GM21825 (cell line): ENCODE measurements at regions not wholly inside any gene's neighbourhood (a gene's known extent, or its start where the extent isn't known, plus 50 kb on each side); places are given as distances from the start of the nearest gene placed in this dataset.
"Not testable (repeated sequence)": the region's sequence is repeated elsewhere in the genome, so short reads cannot be mapped to it uniquely, and the experiment has no call there.

Experiments used
- ATAC-seq: cut with Tn5 transposase; IDR thresholded peaks from one replicate; pipeline ENCODE4 v1.9.1; 2021; ENCODE audit warnings: mild to moderate bottlenecking, moderate library complexity; ENCODE audit not compliant: unreplicated experiment

DNA sequence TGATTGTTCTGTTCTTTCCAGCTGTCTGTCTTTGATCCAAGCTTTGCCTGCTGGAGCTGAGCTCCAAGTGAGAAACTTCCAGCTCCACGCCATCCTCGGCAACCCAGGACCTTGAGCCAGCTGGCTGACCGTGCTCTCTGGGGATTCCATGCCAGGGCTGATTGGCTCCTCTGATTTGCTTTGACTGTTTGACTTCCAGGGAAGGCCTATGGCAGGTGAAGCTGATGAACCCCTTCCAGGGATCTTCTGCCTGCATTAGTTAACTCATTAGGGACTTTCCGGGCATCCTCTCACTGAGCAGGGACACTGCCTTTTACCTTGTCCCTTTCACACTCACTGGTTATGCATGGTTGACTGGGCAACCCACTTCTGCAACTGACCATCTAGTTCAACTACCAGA lies 406.1 kb downstream of the RPS6KC1 start:
- no peak for ATAC-seq

- ATAC-seq, result no peak
These were observed 406.7 kb downstream of the RPS6KC1 start for GRCh38 chr1:213457733-213458132.

- ATAC-seq, result not testable (repeated sequence)
These were observed 411.3 kb downstream of the RPS6KC1 start for GRCh38 chr1:213462374-213462773.

DNA sequence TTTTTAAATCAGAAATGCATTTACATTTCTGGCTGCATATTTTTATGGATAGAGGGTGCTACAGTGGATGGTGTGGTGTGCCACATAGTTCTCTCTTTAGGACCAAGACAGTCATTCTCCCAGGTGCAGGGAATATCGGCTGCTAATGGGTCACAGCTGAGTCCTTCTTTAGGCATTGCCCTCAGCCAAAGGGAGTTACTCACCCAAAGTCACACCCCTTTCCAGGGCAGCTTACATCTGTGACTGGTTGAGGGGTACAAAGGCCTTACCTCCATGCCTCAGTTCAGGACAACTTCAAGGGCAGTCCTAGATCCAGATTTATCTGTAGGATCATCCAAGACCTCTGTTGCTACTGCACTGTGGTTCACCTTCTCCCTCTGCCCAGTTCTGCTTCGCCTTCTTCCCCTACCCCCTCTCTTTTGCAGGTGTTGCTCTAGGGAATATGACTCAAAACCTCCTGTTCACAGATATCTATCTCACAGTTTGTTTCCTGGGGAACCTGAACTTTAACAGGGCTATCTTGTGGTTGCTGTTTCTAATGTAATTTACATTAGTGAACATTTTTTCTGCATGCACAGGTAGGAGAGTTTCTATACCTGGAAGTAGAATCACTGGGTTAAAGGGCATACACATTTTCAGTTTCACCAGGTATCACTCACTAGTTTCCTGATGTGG lies 413.9 kb downstream of the RPS6KC1 start:
- ATAC-seq, result no peak

DNA sequence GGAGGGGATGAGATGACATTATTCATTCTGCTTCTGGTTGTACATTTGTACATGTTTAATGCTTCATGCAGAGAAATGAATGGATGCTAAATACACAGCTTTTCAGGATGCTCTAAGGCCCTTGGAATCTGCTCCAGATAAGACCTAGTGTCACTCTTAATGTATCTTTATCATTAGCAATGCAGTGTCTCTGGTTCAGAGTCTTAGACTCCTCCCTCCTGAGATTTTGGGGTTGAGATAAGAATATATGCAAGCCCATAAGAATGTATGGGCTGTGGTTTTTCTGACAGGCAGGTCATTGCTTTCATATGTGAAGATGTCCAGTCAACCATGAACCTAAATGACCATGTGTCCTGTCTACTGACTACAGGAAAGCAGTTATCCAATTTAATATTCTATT lies 415.5 kb downstream of the RPS6KC1 start:
- ATAC-seq, result no peak

- no peak for ATAC-seq
These were observed 423.0 kb downstream of the RPS6KC1 start for GRCh38 chr1:213474054-213474453.

- no peak for ATAC-seq
These were observed 430.4 kb downstream of the RPS6KC1 start for GRCh38 chr1:213481395-213481794.

- no peak for ATAC-seq
These were observed 433.3 kb downstream of the RPS6KC1 start for GRCh38 chr1:213484333-213484732.

- no peak for ATAC-seq
These were observed 433.7 kb downstream of the RPS6KC1 start for GRCh38 chr1:213484758-213485157.

GRCh38 chr1:213486488-213486887 lies 435.4 kb downstream of the RPS6KC1 start:
- ATAC-seq, result no peak

- no peak for ATAC-seq
These were observed 440.4 kb downstream of the RPS6KC1 start for GRCh38 chr1:213491468-213491867.

GRCh38 chr1:213492161-213493041 lies 441.4 kb downstream of the RPS6KC1 start:
- no peak for ATAC-seq

DNA sequence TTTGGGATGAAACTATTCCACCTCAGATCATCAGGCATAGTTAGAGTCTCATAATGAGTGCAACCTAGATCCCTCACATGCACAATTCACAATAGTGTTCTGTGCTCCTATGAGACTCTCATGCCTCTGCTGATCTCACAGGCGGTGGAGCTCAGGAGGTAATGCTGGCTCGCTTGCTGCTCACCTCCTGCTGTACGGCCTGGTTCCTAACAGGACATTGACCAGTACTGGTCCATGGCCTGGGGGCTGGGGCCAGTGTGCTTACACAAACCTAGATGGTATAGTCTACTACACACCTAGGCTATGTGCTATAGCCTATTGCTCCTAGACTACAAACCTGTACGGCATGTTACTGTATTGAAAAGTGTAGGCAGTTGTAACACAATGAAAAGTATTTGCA lies 448.4 kb downstream of the RPS6KC1 start:
- ATAC-seq, result no peak

DNA sequence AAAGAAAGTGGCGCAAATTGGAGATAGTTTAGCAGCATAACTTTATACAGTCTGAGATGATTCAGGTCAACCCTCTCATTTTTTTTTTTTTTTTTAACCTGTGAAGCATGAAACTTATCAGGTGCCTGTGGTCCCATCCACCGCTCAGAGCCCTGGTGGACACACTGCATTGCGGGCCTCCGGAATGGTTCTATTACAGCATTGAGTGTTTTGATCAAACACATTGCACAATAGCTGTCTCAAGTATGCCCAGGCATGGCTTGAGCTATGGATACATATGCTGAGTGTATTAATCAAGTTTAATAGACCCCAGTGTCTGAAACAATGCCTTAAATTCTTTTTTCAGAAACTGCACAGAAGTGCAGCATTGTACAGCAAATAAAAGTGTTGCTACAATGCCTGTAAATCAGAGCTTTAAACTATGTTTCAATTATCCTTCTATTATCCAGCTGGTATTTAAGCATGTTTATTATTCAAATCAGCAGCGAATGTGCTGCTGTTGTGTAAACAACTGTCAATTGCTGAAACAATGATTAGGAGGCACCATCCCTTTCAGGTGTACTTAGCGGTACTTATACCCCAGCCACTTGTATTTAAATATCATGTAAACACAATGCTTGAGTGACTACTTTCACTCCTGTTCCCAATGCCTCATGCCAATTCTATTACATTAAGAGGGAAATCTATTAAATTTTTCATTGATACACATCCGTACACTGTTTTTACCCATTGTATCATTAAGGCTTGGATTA lies 456.6 kb downstream of the RPS6KC1 start:
- ATAC-seq, result no peak

- no peak for ATAC-seq
These were observed 460.1 kb downstream of the RPS6KC1 start for GRCh38 chr1:213511173-213511572.

DNA sequence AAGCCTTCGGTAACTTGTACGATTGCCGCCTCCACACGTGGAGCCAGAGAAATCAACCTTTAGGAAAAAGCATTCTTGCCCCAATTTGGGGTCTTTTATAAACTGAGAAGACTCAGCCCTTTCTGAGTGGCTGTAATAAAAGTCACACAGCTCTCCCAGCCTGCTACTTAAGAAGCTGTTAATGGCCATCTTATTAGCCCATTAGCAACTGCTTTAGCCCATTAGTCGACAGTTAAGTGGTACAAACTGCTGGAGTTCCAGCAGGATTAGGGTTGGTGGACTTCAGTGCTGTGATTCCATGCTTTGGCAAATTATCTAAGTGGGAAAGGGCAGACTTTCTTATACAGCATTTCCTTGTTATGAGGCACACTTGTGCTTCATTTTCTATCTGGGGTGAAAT lies 461.3 kb downstream of the RPS6KC1 start:
- no peak for ATAC-seq

DNA sequence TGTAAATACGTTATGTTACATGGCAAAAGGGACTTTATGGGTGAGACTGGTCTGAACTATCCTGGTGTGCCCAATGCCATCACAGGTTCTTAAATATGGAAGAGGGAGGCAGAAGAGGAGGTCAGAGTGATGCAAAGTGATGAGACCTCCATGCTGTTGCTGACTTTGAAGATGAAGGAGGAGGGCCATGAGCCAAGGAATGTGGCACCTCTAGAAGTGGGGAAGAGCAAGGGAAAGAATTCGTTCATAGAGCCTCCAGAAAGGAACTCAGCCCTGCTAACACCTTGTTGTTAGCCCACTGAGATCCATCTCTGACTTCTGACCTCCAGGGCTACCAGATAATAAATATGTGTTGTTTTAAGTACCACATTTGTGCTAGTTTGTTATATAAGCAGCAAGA lies 462.0 kb downstream of the RPS6KC1 start:
- no peak for ATAC-seq

DNA sequence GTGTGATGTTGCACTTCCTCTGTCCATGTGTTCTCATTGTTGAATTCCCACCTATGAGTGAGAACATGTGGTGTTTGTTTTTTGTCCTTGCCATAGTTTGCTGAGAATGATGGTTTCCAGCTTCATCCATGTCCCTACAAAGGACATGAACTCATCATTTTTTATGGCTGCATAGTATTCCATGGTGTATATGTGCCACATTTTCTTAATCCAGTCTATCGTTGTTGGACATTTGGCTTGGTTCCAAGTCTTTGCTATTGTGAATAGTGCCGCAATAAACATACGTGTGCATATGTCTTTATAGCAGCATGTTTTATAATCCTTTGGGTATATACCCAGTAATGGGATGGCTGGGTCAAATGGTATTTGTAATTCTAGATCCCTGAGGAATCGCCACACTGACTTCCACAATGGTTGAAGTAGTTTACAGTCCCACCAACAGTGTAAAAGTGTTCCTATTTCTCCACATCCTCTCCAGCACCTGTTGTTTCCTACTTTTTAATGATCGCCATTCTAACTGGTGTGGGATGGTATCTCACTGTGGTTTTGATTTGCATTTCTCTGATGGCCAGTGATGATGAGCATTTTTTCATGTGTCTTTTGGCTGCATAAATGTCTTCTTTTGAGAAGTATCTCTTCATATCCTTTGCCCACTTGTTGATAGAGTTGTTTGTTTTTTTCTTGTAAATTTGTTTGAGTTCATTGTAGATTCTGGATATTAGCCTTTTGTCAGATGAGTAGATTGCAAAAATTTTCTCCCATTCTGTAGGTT lies 463.6 kb downstream of the RPS6KC1 start:
- not testable (repeated sequence) for ATAC-seq

DNA sequence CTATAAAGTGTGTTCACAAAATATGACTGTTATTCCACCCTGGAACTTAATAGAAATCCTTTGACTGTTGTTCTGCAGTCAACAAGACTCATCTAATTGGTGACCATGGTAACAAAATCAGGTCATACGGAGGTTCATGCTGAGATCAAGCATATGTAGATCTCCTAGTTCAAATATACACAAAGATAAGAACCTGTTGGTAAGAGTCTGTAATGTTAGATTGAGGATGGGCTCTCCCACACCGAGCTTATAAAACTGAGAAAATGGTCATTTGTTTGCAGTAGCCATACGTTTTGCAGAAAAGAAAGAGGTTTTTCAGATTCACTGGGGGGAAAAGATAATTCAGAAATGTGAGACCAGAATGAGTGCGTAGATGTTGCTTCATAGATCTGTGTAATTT lies 468.1 kb downstream of the RPS6KC1 start:
- no peak for ATAC-seq

GRCh38 chr1:213521206-213521605 lies 466.6 kb upstream of the PROX1 start:
- no peak for ATAC-seq
